Osteoblast (primary cell): ENCODE measurements at regions not wholly inside any gene's neighbourhood (a gene's known extent, or its start where the extent isn't known, plus 50 kb on each side); places are given as distances from the start of the nearest gene placed in this dataset.

Source experiments
- DNase-seq: peaks from one replicate; pipeline ENCODE4 v3.0.0; 2011; ENCODE audit warnings: low spot score, mixed read lengths; ENCODE audit not compliant: insufficient read length; ENCODE audit errors: missing footprints
- H2AFZ ChIP-seq: 2 replicates; pipeline ENCODE4 v1.6.0; 2011; ENCODE audit warnings: mild to moderate bottlenecking, low read length
- H3K27ac ChIP-seq: 2 replicates; pipeline ENCODE4 v1.5.1; 2011; ENCODE audit warnings: mild to moderate bottlenecking, low read depth, low read length, moderate library complexity
- H3K27me3 ChIP-seq: 2 replicates; pipeline ENCODE4 v1.6.0; 2012; ENCODE audit warnings: mild to moderate bottlenecking, control low read depth, inconsistent platforms, low read length, moderate library complexity; ENCODE audit not compliant: insufficient read depth
- H3K36me3 ChIP-seq: 2 replicates; pipeline ENCODE4 v1.5.1; 2011; ENCODE audit warnings: mild to moderate bottlenecking, low read length, control low read depth, moderate library complexity; ENCODE audit not compliant: insufficient read depth
- H3K4me1 ChIP-seq: 2 replicates; pipeline ENCODE4 v1.5.1; 2011; ENCODE audit warnings: mild to moderate bottlenecking, low read length, control low read depth, moderate library complexity; ENCODE audit not compliant: insufficient read depth
- H3K4me2 ChIP-seq: 2 replicates; pipeline ENCODE4 v1.6.0; 2011; ENCODE audit warnings: mild to moderate bottlenecking, low read length; ENCODE audit not compliant: insufficient read depth
- H3K4me3 ChIP-seq: fragments of 200-600 bp; sonication (generic); 3 replicates; pipeline ENCODE4 v1.5.1; 2012; ENCODE audit warnings: mild to moderate bottlenecking, low read length, inconsistent platforms; ENCODE audit not compliant: insufficient read depth
- H3K79me2 ChIP-seq: 2 replicates; pipeline ENCODE4 v1.6.0; 2012; ENCODE audit warnings: mild to moderate bottlenecking, low read length, control low read depth, inconsistent platforms; ENCODE audit not compliant: insufficient read depth
- H3K9me3 ChIP-seq: 2 replicates; pipeline ENCODE4 v1.5.1; 2011; ENCODE audit warnings: low read depth, low read length, control low read depth
- H4K20me1 ChIP-seq: 2 replicates; pipeline ENCODE4 v1.6.0; 2012; ENCODE audit warnings: mild to moderate bottlenecking, low read length, control low read depth; ENCODE audit not compliant: insufficient read depth
- CTCF ChIP-seq: IDR thresholded peaks from 2 replicates; pipeline ENCODE4 v1.5.1; 2011; ENCODE audit warnings: mild to moderate bottlenecking, low read depth, low read length, moderate library complexity; ENCODE audit errors: extremely low read depth

GRCh38 chr14:43692706-43693105 lies 814.4 kb downstream of the FSCB start:
- Histone ChIP-seq H4K20me1 (no peaks in the 10 kb centered on the region), H3K4me3 (no peak overlapping the region), H3K27me3 (no peaks in the 10 kb centered on the region), H3K9me3 (peaks cover 2% of the 10 kb centered on the region), H3K79me2 (no peaks in the 10 kb centered on the region), H3K4me1 (no peaks in the 10 kb centered on the region), H3K27ac (no peak overlapping the region), H3K36me3 (no peaks in the 10 kb centered on the region), H2AFZ (no peak overlapping the region), H3K4me2 (no peak overlapping the region)
- no peak for DNase-seq
- no peak for TF ChIP-seq CTCF

- no peak overlapping the region for H3K27ac ChIP-seq
- no peaks in the 10 kb centered on the region for H3K4me1 ChIP-seq
- H3K9me3 ChIP-seq: peaks cover 4% of the 10 kb centered on the region
- no peak overlapping the region for H3K4me3 ChIP-seq
- TF ChIP-seq CTCF: no peak
- no peak overlapping the region for H2AFZ ChIP-seq
- no peaks in the 10 kb centered on the region for H3K27me3 ChIP-seq
- H4K20me1 ChIP-seq: no peaks in the 10 kb centered on the region
- no peak overlapping the region for H3K4me2 ChIP-seq
- H3K36me3 ChIP-seq: no peaks in the 10 kb centered on the region
- no peak for DNase-seq
- no peaks in the 10 kb centered on the region for H3K79me2 ChIP-seq
Measured at GRCh38 chr14:43687921-43688320, 819.2 kb downstream of the FSCB start.

- no peaks in the 10 kb centered on the region for H3K27me3 ChIP-seq
- no peaks in the 10 kb centered on the region for H4K20me1 ChIP-seq
Measured at GRCh38 chr14:43677581-43677980, 829.5 kb downstream of the FSCB start.

GRCh38 chr14:43674273-43674672 lies 832.8 kb downstream of the FSCB start:
- H3K4me1 ChIP-seq: no peaks in the 10 kb centered on the region
- H3K4me3 ChIP-seq: no peak overlapping the region
- H3K36me3 ChIP-seq: no peaks in the 10 kb centered on the region
- no peaks in the 10 kb centered on the region for H3K27me3 ChIP-seq
- H3K27ac ChIP-seq: no peak overlapping the region
- H3K79me2 ChIP-seq: no peaks in the 10 kb centered on the region
- H3K4me2 ChIP-seq: no peak overlapping the region
- no peak for TF ChIP-seq CTCF
- H3K9me3 ChIP-seq: no peaks in the 10 kb centered on the region
- DNase-seq: no peak
- H2AFZ ChIP-seq: no peak overlapping the region
- H4K20me1 ChIP-seq: no peaks in the 10 kb centered on the region

More at GRCh38 chr14:43677581-43677980, 829.5 kb downstream of the FSCB start:
- Histone ChIP-seq H3K4me3 (no peak overlapping the region), H3K79me2 (no peaks in the 10 kb centered on the region), H3K27ac (no peak overlapping the region), H3K4me2 (no peak overlapping the region), H3K4me1 (no peaks in the 10 kb centered on the region), H3K9me3 (no peaks in the 10 kb centered on the region), H3K36me3 (no peaks in the 10 kb centered on the region), H2AFZ (no peak overlapping the region)
- no peak for DNase-seq
- TF ChIP-seq CTCF: no peak
